ENCODE measurements at regions not wholly inside any gene's neighbourhood (a gene's known extent, or its start where the extent isn't known, plus 50 kb on each side); places are given as distances from the start of the nearest gene placed in this dataset.

- TF ChIP-seq CTCF (conservative IDR thresholded peaks at IDR 0.05; ENCODE audit: low read length), result no peak
- no peak for TF ChIP-seq EZH2phosphoT487 (IDR thresholded peaks at IDR 0.05; ENCODE audit: borderline replicate concordance)
These were observed 87.4 kb upstream of the IGSF21 start for GRCh38 chr1:18020021-18020817.
